IPS-20b (cell line): ENCODE measurements at regions not wholly inside any gene's neighbourhood (a gene's known extent, or its start where the extent isn't known, plus 50 kb on each side); places are given as distances from the start of the nearest gene placed in this dataset.

Experiments
- H3K27ac ChIP-seq: one replicate; pipeline ENCODE4 v1.5.1; 2013; ENCODE audit warnings: low read length
- H3K27me3 ChIP-seq: 2 replicates; pipeline ENCODE4 v1.6.1; 2013; ENCODE audit warnings: mild to moderate bottlenecking, low read length, inconsistent platforms; ENCODE audit not compliant: insufficient read depth
- H3K36me3 ChIP-seq: 2 replicates; pipeline ENCODE4 v1.6.1; 2013; ENCODE audit warnings: low read depth, mild to moderate bottlenecking, inconsistent platforms, low read length, moderate library complexity; ENCODE audit not compliant: insufficient read depth
- H3K4me1 ChIP-seq: 2 replicates; pipeline ENCODE4 v1.6.1; 2013; ENCODE audit warnings: mild to moderate bottlenecking, control low read depth, inconsistent platforms, low read length, moderate library complexity; ENCODE audit not compliant: insufficient read depth
- H3K4me3 ChIP-seq: 2 replicates; pipeline ENCODE4 v1.5.1; 2013; ENCODE audit warnings: mild to moderate bottlenecking, low read length, inconsistent platforms
- H3K9ac ChIP-seq: 2 replicates; pipeline ENCODE4 v1.6.1; 2013; ENCODE audit warnings: low read depth, mild to moderate bottlenecking, inconsistent platforms, low read length, moderate library complexity
- H3K9me3 ChIP-seq: 2 replicates; pipeline ENCODE4 v1.6.1; 2013; ENCODE audit warnings: mild to moderate bottlenecking, low read depth, low read length, inconsistent platforms; ENCODE audit not compliant: insufficient read depth

DNA sequence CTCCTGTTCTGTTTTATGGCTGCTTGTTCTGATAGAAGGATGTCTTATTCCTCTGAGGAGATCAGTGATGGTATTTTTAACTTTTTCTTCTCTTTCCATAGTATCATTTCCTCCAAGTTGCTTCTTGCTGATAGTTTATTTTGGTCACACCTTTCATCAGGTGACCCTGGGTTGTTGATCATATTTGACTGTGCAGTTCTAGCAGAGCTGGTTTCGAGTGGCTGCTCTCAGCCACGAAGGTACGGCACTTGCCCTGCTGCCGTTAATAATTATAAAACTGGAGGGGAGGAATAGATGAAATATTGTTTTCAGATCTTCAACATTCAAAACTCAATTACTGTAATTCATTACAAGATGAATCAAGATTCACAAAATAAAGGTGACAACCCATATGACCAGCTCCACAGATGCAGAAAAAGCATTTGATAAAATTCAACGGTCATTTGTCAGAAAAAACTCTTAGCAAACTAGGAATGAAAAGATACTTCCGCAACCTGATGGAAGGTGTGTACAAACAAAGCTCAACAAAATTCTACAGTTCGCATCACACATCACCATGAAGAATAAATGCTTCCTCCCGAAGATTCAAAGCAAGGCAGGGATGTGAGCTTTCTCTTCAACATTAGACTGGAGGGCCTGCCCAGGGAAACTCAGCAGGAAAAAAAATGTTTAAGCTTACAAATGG, 59.2 kb upstream of the RTL6 start:
- no peak overlapping the region for H3K4me3 ChIP-seq
- no peak overlapping the region for H3K27ac ChIP-seq
- H3K36me3 ChIP-seq = no peaks in the 10 kb centered on the region
- H3K9me3 ChIP-seq = no peaks in the 10 kb centered on the region
- H3K9ac ChIP-seq = no peak overlapping the region
- H3K27me3 ChIP-seq = no peaks in the 10 kb centered on the region
- H3K4me1 ChIP-seq = no peaks in the 10 kb centered on the region

DNA sequence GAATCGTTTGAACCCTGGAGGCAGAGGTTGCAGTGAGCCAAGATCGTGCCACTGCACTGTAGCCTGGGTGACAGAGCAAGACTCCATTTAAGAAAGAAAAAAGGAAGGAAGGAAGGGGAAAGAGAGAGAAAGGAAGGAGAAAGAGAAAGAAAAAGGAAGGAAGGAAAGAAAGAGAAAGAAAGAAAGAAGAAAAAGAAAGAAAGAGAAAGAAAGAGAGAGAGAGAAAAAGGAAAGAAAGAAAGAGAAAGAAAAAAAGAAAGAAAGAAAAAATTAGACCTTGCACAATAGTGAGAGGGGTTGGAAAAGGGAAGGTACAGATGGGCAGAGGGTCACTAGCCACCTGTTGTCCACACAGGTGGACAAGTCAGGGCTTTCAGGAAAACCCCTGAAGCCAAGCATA, 57.6 kb upstream of the RTL6 start:
- Histone ChIP-seq H3K27ac (no peak overlapping the region), H3K9me3 (no peaks in the 10 kb centered on the region), H3K4me1 (no peaks in the 10 kb centered on the region), H3K36me3 (no peaks in the 10 kb centered on the region), H3K4me3 (no peak overlapping the region), H3K9ac (no peak overlapping the region), H3K27me3 (no peaks in the 10 kb centered on the region)

- H3K36me3 ChIP-seq = no peaks in the 10 kb centered on the region
- H3K27ac ChIP-seq = no peak overlapping the region
Observed at GRCh38 chr22:44555046-44555445, 57.0 kb upstream of the RTL6 start.

DNA sequence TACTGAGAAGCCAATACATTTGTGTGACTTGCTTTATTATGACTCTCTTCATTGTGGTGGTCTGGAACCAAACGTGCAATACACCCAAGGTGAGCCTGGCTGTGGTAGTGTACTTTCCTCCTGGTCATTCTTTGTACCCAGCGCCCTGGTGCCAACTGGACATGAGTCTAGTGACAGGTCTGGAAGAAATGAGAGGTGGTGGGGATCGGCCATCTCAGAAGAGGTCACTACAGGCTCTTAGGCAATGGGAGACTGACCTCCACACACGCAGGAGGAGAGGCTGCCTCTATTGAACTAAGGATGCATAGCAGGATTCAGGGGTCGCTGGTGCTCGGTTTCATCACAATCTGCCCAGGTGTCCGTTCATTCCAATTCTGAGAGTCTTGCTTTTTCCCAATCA, 56.4 kb upstream of the RTL6 start:
- Histone ChIP-seq H3K4me3 (no peak overlapping the region), H3K4me1 (no peaks in the 10 kb centered on the region), H3K27me3 (no peaks in the 10 kb centered on the region), H3K36me3 (no peaks in the 10 kb centered on the region), H3K27ac (no peak overlapping the region), H3K9ac (no peak overlapping the region), H3K9me3 (no peaks in the 10 kb centered on the region)

More at GRCh38 chr22:44555046-44555445, 57.0 kb upstream of the RTL6 start:
- Histone ChIP-seq H3K9me3 (no peaks in the 10 kb centered on the region), H3K4me3 (no peak overlapping the region), H3K4me1 (no peaks in the 10 kb centered on the region), H3K9ac (no peak overlapping the region), H3K27me3 (no peaks in the 10 kb centered on the region)

DNA sequence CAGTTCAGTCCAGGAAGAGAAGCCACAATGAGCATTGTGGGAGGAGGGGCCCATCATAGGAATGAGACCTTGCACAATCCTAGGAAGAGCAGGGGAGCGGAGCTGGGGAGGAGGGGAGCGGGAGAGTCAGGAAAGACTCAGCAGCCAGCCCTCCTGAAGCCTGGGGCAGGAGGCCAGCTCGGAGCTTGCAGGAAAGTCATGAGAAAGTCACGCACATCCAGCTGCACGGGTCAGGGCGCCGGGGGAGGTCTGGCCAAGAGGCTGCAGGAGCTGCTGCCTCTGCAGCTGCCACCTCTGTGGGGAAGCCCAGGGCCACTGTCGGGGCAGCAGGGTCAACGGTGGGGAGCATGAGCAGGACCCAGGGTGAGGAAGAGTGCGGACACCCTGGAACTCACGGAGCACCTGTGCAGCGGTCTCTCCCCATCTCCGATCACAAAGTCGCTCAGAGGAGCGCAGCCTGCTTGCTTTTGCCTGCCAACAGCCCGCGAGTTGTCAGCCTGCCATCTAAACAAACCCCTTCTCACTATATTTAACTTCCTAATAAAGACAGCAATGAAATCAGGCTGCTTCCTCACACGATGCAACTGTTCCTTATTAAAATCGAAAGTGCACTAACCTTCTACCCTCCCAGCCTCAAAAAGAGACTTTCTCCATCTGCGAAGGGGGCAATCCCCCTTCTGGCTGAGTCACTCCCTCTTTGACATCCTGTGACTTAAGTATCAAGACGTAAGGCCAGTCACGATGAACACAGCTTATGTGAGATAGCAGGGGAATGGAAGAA, 52.9 kb upstream of the RTL6 start:
- H3K27ac ChIP-seq = no peak overlapping the region
- no peak overlapping the region for H3K4me3 ChIP-seq
- no peaks in the 10 kb centered on the region for H3K9me3 ChIP-seq
- H3K9ac ChIP-seq = no peak overlapping the region
- H3K4me1 ChIP-seq = no peaks in the 10 kb centered on the region
- H3K36me3 ChIP-seq = no peaks in the 10 kb centered on the region
- no peaks in the 10 kb centered on the region for H3K27me3 ChIP-seq

GRCh38 chr22:44549701-44550100, 51.7 kb upstream of the RTL6 start:
- Histone ChIP-seq H3K4me3 (no peak overlapping the region), H3K27ac (no peak overlapping the region), H3K4me1 (no peaks in the 10 kb centered on the region), H3K9me3 (no peaks in the 10 kb centered on the region), H3K9ac (no peak overlapping the region), H3K27me3 (no peaks in the 10 kb centered on the region), H3K36me3 (no peaks in the 10 kb centered on the region)

- Histone ChIP-seq H3K9me3 (no peaks in the 10 kb centered on the region), H3K27ac (no peak overlapping the region)
Observed at GRCh38 chr22:44548981-44549380, 50.9 kb upstream of the RTL6 start.

More at GRCh38 chr22:44548981-44549380, 50.9 kb upstream of the RTL6 start:
- Histone ChIP-seq H3K9ac (no peak overlapping the region), H3K4me3 (no peak overlapping the region), H3K27me3 (no peaks in the 10 kb centered on the region), H3K4me1 (no peaks in the 10 kb centered on the region), H3K36me3 (no peaks in the 10 kb centered on the region)
